ENCODE measurements at regions not wholly inside any gene's neighbourhood (a gene's known extent, or its start where the extent isn't known, plus 50 kb on each side); places are given as distances from the start of the nearest gene placed in this dataset.

GRCh38 chr22:27494785-27495184, 306.8 kb downstream of the MN1 start:
- TF ChIP-seq CTCF (IDR thresholded peaks at IDR 0.05) (no peak), POLR2A (IDR thresholded peaks at IDR 0.05) (no peak)
